ENCODE measurements at regions not wholly inside any gene's neighbourhood (a gene's known extent, or its start where the extent isn't known, plus 50 kb on each side); places are given as distances from the start of the nearest gene placed in this dataset.

DNA sequence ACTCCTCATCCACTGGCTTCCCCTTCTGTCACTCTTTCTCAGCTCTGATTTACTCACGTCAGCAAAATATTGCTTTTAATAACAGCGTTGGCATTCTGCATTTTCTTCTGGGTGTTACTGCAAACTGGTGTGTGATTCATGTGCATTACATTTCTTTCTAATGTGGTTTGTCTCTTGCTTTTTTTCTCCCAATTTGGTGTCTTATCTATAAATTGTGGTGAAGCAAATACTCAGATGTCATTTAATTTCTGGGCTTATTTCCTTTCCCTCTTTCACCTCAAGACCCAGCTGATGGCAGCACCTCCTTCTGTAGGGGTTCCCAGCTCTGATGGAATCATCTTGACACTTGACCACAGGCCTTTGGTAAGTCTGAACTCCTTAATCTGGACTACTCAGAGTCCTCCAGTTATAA is 180.7 kb upstream of the ZNF618 start:
- no peak for TF ChIP-seq GATA2 (IDR thresholded peaks at IDR 0.05; ENCODE audit: low read depth, low read length)
- no peak for TF ChIP-seq GATA3 (IDR thresholded peaks at IDR 0.05; ENCODE audit: low read depth, low read length)

All from SH-SY5Y (cell line).